ENCODE measurements at regions not wholly inside any gene's neighbourhood (a gene's known extent, or its start where the extent isn't known, plus 50 kb on each side); places are given as distances from the start of the nearest gene placed in this dataset.
"Not testable (repeated sequence)": the region's sequence is repeated elsewhere in the genome, so short reads cannot be mapped to it uniquely, and the experiment has no call there.

DNA sequence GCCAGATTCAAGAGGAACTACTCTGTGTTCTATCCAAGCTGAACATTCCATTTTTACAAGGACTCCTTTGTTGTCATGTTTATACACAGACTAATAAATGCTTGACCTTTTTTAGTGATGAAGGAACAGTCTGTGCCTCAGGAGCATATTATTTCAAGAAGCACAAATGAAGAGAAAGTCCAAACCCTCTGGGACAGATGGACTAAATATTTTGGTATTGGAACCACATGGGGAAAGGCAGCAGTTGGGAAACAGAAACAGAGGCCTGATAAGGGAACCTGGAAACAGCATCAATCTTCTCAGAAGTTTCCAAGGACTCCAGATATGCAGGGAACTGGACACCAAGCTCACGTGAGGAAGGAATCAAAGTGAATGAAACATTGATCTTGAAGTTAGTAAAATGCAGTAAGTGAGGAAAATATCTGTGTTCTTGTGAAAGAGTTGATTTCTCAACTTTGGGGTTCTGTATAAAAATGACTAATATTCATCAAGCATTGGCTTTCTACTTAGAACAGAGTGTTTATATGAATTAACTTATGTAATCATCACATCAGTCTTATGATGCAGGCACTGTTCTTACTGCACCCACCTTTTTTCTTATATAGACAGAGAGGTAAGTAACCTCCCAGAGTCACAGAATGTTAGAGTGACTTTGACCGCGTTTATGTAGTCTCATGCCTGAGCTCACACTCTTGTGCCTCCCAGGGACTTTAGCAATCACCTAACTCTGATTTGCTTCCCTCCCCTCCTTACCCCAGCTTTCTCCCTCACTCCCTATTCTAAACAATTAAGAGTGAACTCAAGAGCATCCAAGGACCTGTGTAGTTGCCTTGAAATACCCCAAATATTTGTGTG lies 148.9 kb upstream of the JADE1 start:
- DNase-seq: no peak
- no peak overlapping the region for H3K4me3 Mint-ChIP-seq
- H3K36me3 Mint-ChIP-seq (ENCODE audit: low read depth): no peaks in the 10 kb centered on the region
- ATAC-seq: no peak
- H3K27me3 Mint-ChIP-seq (ENCODE audit: low read depth): peaks cover 10% of the 10 kb centered on the region
- CTCF ChIA-PET: no interaction called here
- POLR2A ChIA-PET: no interaction called here
- H3K4me1 Mint-ChIP-seq (ENCODE audit: low read depth): no peaks in the 10 kb centered on the region
- no peak overlapping the region for H3K27ac Mint-ChIP-seq
- no peaks in the 10 kb centered on the region for H3K9me3 Mint-ChIP-seq (ENCODE audit: insufficient read depth)

DNA sequence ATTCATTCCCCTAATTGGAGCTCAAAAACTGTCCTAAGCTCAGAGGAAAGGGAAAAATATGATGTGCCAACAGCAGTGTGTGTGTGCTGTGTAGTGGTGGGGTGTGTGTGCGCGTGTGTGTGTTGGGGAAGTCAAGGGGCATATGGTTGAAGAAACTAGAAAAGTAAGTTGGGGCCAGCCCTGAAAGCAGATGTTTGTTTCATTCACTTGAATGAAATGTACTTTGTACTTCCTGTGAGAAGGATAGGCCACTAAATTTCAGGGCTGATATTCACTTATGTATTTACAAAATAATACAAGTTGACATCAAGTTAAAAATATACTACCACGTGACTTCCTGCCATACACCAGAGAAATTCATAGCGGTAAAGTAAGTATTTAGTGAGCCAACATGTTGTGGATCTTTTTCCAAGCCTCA lies 151.3 kb upstream of the JADE1 start:
- POLR2A ChIA-PET: no interaction called here
- CTCF ChIA-PET: no interaction called here
- Mint-ChIP-seq H3K9me3 (ENCODE audit: insufficient read depth) (no peaks in the 10 kb centered on the region), H3K27ac (no peak overlapping the region), H3K4me3 (no peak overlapping the region), H3K4me1 (ENCODE audit: low read depth) (no peaks in the 10 kb centered on the region), H3K27me3 (ENCODE audit: low read depth) (peaks cover 10% of the 10 kb centered on the region), H3K36me3 (ENCODE audit: low read depth) (no peaks in the 10 kb centered on the region)
- DNase-seq: no peak
- no peak for ATAC-seq

DNA sequence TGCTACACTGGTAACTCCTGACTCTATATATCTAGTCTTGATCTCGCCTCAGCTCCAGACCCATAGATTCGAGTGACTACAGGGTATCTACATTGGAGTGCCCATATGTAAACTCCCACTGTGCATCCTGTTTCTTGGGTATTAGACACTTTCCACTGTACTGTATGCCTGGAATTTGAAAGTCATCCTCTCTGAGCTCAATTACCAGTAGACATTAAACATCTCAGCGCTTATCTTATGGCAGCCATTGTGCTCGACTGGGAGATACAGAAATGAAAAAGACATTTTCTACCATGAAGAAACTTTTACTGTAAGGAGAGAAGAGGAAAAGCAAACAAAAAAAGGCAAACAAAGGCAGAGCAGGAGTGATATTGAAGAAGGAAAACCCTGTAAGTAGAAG lies 151.9 kb upstream of the JADE1 start:
- H3K36me3 Mint-ChIP-seq (ENCODE audit: low read depth): no peaks in the 10 kb centered on the region
- H3K4me1 Mint-ChIP-seq (ENCODE audit: low read depth): no peaks in the 10 kb centered on the region
- no peak for DNase-seq
- no peak overlapping the region for H3K4me3 Mint-ChIP-seq
- H3K27me3 Mint-ChIP-seq (ENCODE audit: low read depth): peaks cover 11% of the 10 kb centered on the region
- no peaks in the 10 kb centered on the region for H3K9me3 Mint-ChIP-seq (ENCODE audit: insufficient read depth)
- CTCF ChIA-PET: no interaction called here
- POLR2A ChIA-PET: no interaction called here
- no peak overlapping the region for H3K27ac Mint-ChIP-seq
- no peak for ATAC-seq

DNA sequence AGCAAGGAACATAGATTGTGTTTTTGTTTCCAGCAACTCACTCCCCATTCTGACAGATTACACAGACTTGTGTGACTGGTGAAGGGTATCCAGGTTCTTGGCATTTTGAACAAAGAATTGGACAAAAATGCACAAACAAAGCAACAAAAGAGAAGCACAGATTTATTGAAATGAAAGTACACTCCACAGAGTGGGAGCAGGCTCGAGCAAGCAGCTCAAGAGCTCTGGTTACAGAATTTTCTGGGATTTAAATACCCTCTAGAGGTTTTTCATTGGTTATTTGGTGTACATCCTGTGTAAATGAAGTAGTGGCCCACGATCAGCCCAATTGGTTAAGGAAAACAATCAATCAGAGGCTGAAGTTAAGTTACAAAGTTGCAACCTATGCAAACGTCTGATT lies 155.0 kb upstream of the JADE1 start:
- H3K36me3 Mint-ChIP-seq (ENCODE audit: low read depth): no peaks in the 10 kb centered on the region
- H3K9me3 Mint-ChIP-seq (ENCODE audit: insufficient read depth): no peaks in the 10 kb centered on the region
- peaks cover 4% of the 10 kb centered on the region for H3K27me3 Mint-ChIP-seq (ENCODE audit: low read depth)
- no peak overlapping the region for H3K4me3 Mint-ChIP-seq
- ATAC-seq (no peak), DNase-seq (no peak)
- H3K27ac Mint-ChIP-seq: no peak overlapping the region
- POLR2A ChIA-PET: no interaction called here
- CTCF ChIA-PET: no interaction called here
- no peaks in the 10 kb centered on the region for H3K4me1 Mint-ChIP-seq (ENCODE audit: low read depth)

DNA sequence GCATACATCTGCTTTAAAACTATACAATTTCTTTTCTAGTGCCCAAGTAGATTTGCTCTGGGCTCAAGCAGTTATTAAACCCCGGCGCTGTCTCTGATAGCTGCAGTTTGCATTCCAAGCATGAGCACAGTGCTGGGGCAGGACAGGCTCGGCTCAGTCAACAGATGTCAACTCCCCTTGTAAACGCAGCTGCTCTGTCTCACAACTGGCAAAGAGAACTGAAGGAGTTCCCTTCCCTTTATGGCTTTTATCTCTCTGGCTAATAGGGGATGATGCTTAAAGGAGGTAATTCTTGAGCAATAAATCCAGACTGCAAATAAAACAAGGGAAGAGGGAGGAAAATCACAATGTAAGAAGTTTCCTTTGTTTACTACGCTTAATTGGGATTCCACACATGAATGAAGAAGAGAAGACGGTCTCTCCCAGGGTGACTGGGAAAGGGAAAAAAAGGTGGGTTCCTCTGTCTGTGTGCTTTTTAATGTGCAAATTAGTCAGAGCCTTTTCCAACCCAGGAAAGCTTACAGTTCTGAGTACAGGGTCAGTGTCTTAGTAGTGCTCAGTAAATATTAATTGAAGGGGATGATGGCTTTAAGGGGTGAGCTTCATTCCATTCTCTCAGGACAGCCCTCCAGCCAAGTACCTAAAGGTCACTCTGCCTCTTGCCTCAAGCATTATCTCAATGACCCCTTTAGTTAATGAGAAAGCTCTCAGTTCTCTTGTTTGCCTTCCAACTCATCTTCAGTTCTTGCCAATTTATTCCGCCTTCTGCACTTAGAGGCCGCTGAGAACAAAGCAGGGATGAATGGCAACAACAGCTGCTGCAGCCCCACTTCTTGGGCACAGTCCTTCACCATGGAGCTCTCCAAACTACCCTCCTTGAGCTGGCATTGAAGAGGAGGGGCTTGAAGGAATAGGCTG lies 155.7 kb upstream of the JADE1 start:
- no peak for ATAC-seq
- ChIA-PET POLR2A (no interaction called here), CTCF (no interaction called here)
- H3K4me3 Mint-ChIP-seq: no peak overlapping the region
- H3K4me1 Mint-ChIP-seq (ENCODE audit: low read depth): no peaks in the 10 kb centered on the region
- no peak for DNase-seq
- H3K9me3 Mint-ChIP-seq (ENCODE audit: insufficient read depth): no peaks in the 10 kb centered on the region
- peaks cover 4% of the 10 kb centered on the region for H3K27me3 Mint-ChIP-seq (ENCODE audit: low read depth)
- no peak overlapping the region for H3K27ac Mint-ChIP-seq
- no peaks in the 10 kb centered on the region for H3K36me3 Mint-ChIP-seq (ENCODE audit: low read depth)

DNA sequence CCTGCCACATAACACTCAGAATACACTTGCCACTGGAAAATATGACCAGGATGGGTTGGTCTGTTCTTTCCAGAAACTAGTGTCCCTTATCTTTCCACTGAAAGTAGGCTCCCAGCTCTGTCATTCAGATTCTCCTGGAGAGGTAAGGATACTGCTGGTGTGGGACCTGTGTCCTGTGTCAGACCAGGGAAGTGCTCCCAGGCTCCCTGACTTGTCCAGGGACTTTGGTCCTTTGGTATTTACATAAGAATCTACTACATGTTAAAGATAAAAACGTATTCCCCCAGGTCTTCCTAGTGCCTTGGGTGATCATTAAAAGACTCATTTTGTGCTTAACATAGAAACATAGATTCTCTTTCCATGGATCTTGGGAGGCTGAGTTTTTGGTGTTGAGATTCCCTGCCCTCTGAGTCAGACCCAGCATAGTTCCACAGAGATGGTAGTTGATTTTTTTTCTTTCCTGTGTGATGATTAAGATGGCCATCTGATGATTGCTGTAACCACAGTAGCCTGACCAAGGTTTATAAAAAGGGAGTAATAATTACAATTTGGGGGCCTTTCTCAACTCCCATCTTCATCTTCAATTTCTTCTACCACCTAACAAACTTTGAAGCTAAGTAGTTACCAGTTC lies 159.8 kb upstream of the JADE1 start:
- CTCF ChIA-PET: no interaction called here
- Mint-ChIP-seq H3K36me3 (ENCODE audit: low read depth) (no peaks in the 10 kb centered on the region), H3K4me1 (ENCODE audit: low read depth) (no peaks in the 10 kb centered on the region), H3K27me3 (ENCODE audit: low read depth) (peaks cover 3% of the 10 kb centered on the region), H3K9me3 (ENCODE audit: insufficient read depth) (no peaks in the 10 kb centered on the region), H3K4me3 (no peak overlapping the region), H3K27ac (no peak overlapping the region)
- POLR2A ChIA-PET: no interaction called here
- ATAC-seq (no peak), DNase-seq (no peak)

DNA sequence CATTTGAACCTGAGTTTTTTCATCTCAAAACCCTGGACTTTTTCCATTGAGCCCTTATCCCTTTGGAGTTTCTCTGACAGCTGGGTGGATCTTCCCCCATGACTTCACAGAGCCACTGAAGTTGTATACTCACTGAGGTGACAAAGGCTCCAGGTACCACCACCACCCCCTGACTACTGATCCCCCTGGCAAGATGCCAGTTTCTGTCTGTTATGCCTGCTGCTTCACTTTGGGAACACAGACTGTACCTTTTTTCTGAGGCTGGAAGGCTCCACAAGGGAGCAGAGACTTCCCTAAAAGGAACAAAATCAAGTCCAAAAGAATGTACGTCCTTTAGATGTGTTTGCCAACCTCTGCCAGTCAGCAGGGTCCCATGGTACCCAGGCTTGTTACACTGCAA lies 160.3 kb upstream of the JADE1 start:
- no peaks in the 10 kb centered on the region for H3K9me3 Mint-ChIP-seq (ENCODE audit: insufficient read depth)
- DNase-seq: no peak
- H3K27ac Mint-ChIP-seq: no peak overlapping the region
- no peaks in the 10 kb centered on the region for H3K36me3 Mint-ChIP-seq (ENCODE audit: low read depth)
- peaks cover 3% of the 10 kb centered on the region for H3K27me3 Mint-ChIP-seq (ENCODE audit: low read depth)
- ATAC-seq: no peak
- H3K4me1 Mint-ChIP-seq (ENCODE audit: low read depth): no peaks in the 10 kb centered on the region
- POLR2A ChIA-PET: no interaction called here
- CTCF ChIA-PET: no interaction called here
- H3K4me3 Mint-ChIP-seq: no peak overlapping the region

DNA sequence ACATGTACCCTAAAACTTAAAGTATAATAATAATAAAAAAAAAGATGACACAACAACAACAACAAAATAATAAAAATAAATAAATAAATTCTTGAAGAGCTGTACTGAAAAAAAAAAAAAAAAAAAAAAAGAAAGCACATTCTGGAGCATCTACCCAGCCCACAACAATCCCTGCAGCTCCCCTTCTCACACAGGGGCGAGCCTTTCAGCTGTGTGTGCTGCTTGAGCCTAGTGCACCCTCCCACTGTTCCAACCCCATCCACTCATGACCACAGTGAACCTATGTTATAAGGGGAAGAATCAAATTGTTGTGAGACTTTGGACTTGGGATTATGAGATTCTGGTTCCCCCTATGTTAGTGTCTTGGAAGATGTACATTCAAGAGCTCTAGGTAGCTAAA lies 161.5 kb upstream of the JADE1 start:
- Mint-ChIP-seq H3K36me3 (ENCODE audit: low read depth) (no peaks in the 10 kb centered on the region), H3K27ac (no peak overlapping the region), H3K4me1 (ENCODE audit: low read depth) (no peaks in the 10 kb centered on the region), H3K4me3 (no peak overlapping the region), H3K27me3 (ENCODE audit: low read depth) (peaks cover 3% of the 10 kb centered on the region), H3K9me3 (ENCODE audit: insufficient read depth) (no peaks in the 10 kb centered on the region)
- DNase-seq (no peak), ATAC-seq (no peak)
- ChIA-PET CTCF (no interaction called here), POLR2A (no interaction called here)

DNA sequence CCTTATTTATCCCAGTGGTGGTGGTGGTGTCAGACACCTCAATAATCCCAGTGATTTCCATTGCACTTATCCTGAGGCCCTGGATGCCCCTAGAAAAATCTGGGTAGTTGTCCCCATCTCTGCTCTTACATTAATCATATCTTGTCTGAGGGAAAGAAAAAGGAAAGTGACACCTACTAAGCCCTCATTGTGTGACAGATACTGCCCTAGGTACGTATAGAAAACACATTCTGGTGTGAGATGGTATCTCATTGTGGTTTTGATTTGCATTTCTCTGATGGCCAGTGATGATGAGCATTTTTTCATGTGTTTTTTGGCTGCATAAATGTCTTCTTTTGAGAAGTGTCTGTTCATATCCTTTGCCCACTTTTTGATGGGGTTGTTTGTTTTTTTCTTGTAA lies 162.6 kb upstream of the JADE1 start:
- H3K27ac Mint-ChIP-seq; DNase-seq; H3K4me1 Mint-ChIP-seq (ENCODE audit: low read depth); H3K9me3 Mint-ChIP-seq (ENCODE audit: insufficient read depth); CTCF ChIA-PET; H3K27me3 Mint-ChIP-seq (ENCODE audit: low read depth); ATAC-seq; H3K36me3 Mint-ChIP-seq (ENCODE audit: low read depth); H3K4me3 Mint-ChIP-seq; POLR2A ChIA-PET: not testable (repeated sequence)

DNA sequence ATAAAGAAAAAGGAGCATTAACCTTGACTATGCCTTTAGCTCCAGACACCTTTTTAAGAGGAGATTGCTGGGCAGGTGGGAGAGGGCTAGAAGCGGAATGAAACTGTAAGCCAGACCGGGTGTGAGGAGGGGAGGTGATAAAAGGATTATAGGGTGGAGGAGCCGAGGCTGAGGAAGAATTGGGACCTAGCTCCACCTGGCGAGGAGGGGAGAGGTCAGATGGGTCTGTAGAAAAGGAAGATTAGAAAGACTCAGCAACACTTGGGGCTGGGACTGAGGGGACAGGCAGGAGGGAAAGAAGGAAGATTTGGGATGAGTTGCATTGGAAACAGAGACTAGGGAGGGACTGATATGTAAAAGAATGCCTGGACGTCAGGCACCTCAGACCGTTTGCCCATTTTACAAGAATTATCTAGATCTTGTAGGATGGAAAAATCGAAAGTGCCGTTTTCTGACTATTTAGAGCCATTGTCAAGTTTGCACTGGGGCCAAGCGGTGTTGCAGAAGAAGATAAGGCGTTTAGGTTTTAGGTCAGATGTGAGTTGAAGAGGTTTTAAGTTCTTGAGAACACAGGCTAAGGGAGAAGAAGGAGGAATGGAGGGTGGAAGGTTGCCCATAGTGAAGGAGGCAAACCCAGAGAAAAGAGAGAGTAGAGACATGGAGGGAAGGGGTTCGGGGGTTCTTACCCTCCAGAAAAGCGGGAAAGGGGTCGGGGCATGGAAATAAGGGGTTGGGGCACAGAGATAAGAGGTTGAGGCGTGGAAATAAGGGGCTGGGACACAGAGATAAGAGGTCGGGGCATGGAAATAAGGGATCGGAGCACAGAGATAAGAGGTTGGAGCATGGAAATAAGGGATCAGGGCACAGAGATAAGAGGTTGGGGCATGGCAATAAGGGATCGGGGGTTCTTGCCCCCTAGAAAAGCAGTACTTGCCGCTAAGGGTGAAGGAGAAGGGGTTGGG lies 164.5 kb upstream of the JADE1 start:
- H3K9me3 Mint-ChIP-seq (ENCODE audit: insufficient read depth); H3K27ac Mint-ChIP-seq; CTCF ChIA-PET; H3K4me1 Mint-ChIP-seq (ENCODE audit: low read depth); H3K4me3 Mint-ChIP-seq; POLR2A ChIA-PET; ATAC-seq; H3K36me3 Mint-ChIP-seq (ENCODE audit: low read depth); DNase-seq; H3K27me3 Mint-ChIP-seq (ENCODE audit: low read depth): not testable (repeated sequence)

DNA sequence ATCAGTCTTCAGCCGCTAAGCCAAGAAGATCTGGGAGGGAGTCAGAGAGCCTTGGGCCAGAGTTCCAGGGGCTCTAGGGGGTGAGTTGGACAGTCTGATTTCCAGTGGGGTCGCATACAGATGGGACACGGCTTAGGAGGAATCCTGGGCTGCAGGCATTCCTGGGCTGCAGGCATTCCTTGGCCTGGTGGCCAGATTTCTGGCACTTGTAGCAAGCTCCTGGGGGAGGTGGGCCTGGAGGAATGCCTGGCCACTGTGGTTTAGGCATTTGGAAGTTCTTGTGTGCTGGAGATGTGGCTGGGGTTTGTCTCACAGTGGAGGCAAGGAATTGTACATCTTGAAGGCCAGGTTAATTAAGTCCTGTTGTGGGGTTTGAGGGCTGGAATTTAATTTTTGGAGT lies 165.4 kb upstream of the JADE1 start:
- H3K36me3 Mint-ChIP-seq (ENCODE audit: low read depth); CTCF ChIA-PET; H3K4me3 Mint-ChIP-seq; DNase-seq; H3K27me3 Mint-ChIP-seq (ENCODE audit: low read depth); H3K9me3 Mint-ChIP-seq (ENCODE audit: insufficient read depth); ATAC-seq; H3K27ac Mint-ChIP-seq; H3K4me1 Mint-ChIP-seq (ENCODE audit: low read depth); POLR2A ChIA-PET: not testable (repeated sequence)
